ENCODE measurements at regions not wholly inside any gene's neighbourhood (a gene's known extent, or its start where the extent isn't known, plus 50 kb on each side); places are given as distances from the start of the nearest gene placed in this dataset.

DNA sequence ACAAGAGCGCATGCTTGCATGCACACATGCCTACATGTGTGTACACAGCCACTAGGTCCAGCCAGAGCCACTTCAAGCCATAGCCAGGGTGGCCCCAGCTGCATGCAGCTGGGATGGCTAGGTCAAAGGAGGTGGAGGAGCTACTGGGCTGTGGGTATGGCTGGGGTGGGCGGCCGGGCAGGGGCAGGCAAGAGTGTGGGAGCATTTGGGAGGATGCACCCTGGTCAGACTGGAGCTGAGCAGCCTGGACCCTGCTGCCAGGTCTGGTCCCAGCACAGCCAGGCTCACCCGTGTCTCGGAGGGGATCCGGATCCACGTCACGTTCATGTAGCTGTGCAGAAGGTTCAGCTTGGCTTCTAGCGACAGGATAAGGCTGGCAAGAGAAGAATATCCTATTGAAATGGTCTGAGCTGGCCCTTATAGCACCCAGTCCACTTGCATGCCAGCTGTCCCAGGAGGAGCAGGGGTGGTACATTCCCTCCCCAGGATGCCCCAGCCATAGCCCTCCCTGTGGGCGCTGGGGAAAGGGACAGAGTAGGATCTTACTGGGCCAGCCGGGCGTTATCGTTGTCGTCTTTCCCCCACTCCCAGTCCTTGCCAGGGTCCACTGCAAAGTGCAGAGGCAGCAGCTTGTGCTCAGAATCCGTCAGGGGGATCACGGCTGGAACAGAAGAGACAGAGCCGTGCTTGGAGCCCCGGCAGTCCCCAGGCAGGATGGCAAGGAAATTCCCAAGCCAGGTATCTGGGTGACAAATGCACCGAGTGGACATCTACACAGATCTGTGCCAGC, 160.5 kb downstream of the KLF13 start:
- ChIA-PET POLR2A (no interaction called here), CTCF (interaction anchor here (0.6 to 1.2 kb wide), 4 partner anchors 17 to 1526 kb away, joined by 3 to 10 read pairs (median 3); no protein-coding TSS in a partner anchor)
- Histone ChIP-seq H3K27me3 (replicated peaks; ENCODE audit: control insufficient read depth, insufficient read depth, low read length) (no peaks in the 10 kb centered on the region), H3K9me3 (0 out of 2 replicates have a peak, but pooled peaks cover 13% of the 10 kb centered on the region), H3K4me3 (ENCODE audit: low read depth, low read length) (no peak overlapping the region), H3K4me1 (no peaks in the 10 kb centered on the region), H3K36me3 (ENCODE audit: control insufficient read depth, insufficient read depth, low read length) (no peaks in the 10 kb centered on the region)
- DNase-seq: no peak
- Mint-ChIP-seq H3K9me3 (ENCODE audit: unreplicated experiment) (peaks cover 17% of the 10 kb centered on the region), H3K27me3 (ENCODE audit: insufficient read depth, unreplicated experiment) (peaks cover 9% of the 10 kb centered on the region), H3K4me3 (ENCODE audit: unreplicated experiment) (no peak overlapping the region), H3K27ac (ENCODE audit: unreplicated experiment) (no peak overlapping the region), H3K4me1 (ENCODE audit: low read depth, unreplicated experiment) (no peaks in the 10 kb centered on the region), H3K36me3 (ENCODE audit: insufficient read depth, unreplicated experiment) (peaks cover 11% of the 10 kb centered on the region)
- no TSS peak for BruUV-seq (replicated peaks)
- TF ChIP-seq, protein P1, sequence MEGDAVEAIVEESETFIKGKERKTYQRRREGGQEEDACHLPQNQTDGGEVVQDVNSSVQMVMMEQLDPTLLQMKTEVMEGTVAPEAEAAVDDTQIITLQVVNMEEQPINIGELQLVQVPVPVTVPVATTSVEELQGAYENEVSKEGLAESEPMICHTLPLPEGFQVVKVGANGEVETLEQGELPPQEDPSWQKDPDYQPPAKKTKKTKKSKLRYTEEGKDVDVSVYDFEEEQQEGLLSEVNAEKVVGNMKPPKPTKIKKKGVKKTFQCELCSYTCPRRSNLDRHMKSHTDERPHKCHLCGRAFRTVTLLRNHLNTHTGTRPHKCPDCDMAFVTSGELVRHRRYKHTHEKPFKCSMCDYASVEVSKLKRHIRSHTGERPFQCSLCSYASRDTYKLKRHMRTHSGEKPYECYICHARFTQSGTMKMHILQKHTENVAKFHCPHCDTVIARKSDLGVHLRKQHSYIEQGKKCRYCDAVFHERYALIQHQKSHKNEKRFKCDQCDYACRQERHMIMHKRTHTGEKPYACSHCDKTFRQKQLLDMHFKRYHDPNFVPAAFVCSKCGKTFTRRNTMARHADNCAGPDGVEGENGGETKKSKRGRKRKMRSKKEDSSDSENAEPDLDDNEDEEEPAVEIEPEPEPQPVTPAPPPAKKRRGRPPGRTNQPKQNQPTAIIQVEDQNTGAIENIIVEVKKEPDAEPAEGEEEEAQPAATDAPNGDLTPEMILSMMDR (IDR thresholded peaks at IDR 0.05; ENCODE audit: insufficient read depth in 1 of 2, low read depth in 1 of 2, low read length in 1 of 2, severe bottlenecking in 1 of 2, unreplicated experiment in 1 of 2): no peak
- intact Hi-C loops (cut with micrococcal nuclease; ENCODE audit: unreplicated experiment): no loop called here

DNA sequence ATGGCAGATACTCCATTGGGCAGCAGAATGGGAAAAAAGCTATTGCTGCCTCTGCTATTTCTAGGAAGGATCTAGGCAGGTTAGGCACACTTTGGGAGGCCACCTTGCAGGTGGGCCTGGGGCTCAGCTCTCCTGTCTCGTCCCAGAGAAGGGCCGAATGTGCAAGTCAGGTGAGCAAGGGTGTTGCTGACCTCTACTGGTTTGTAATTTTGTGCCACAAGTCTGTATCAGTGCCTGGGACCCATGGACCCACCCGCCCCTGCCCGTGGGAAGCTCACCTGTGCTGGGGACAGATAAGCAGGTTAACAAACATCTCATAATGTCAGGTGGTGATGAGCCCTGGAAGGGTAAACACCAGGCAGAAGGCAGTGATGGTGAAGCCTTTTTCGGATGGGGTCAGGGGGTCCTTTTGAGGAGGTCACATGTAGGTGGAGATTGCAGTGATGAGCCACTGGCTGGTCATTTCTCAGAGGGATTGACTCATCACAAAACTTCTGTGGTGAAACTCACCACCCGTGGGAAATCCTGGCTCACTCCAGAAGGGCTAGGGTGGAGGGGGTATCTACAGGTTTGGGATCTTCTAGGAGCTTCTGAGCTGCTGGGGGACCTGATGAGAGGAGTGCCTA, 161.3 kb downstream of the KLF13 start:
- Mint-ChIP-seq H3K36me3 (ENCODE audit: insufficient read depth, unreplicated experiment) (peaks cover 11% of the 10 kb centered on the region), H3K4me1 (ENCODE audit: low read depth, unreplicated experiment) (no peaks in the 10 kb centered on the region), H3K27me3 (ENCODE audit: insufficient read depth, unreplicated experiment) (peaks cover 7% of the 10 kb centered on the region), H3K9me3 (ENCODE audit: unreplicated experiment) (peaks cover 18% of the 10 kb centered on the region), H3K4me3 (ENCODE audit: unreplicated experiment) (no peak overlapping the region), H3K27ac (ENCODE audit: unreplicated experiment) (peak overlapping the region; percentile 37)
- BruUV-seq (replicated peaks): no TSS peak
- Histone ChIP-seq H3K27me3 (replicated peaks; ENCODE audit: control insufficient read depth, insufficient read depth, low read length) (no peaks in the 10 kb centered on the region), H3K4me3 (ENCODE audit: low read depth, low read length) (no peak overlapping the region), H3K36me3 (ENCODE audit: control insufficient read depth, insufficient read depth, low read length) (no peaks in the 10 kb centered on the region), H3K4me1 (no peaks in the 10 kb centered on the region), H3K9me3 (0 out of 2 replicates have a peak, but pooled peaks cover 13% of the 10 kb centered on the region)
- TF ChIP-seq, protein P1 (IDR thresholded peaks at IDR 0.05; ENCODE audit: insufficient read depth in 1 of 2, low read depth in 1 of 2, low read length in 1 of 2, severe bottlenecking in 1 of 2, unreplicated experiment in 1 of 2): no peak
- POLR2A ChIA-PET: no interaction called here
- CTCF ChIA-PET: interaction anchor here (0.6 to 1.5 kb wide), 16 partner anchors 11 to 360 kb away, joined by 3 to 14 read pairs (median 3); no protein-coding TSS in a partner anchor
- DNase-seq: no peak
- intact Hi-C loops (cut with micrococcal nuclease; ENCODE audit: unreplicated experiment): loop anchor here (1.0 kb wide), 3 partner anchors 49 to 288 kb away; no protein-coding TSS in a partner anchor

DNA sequence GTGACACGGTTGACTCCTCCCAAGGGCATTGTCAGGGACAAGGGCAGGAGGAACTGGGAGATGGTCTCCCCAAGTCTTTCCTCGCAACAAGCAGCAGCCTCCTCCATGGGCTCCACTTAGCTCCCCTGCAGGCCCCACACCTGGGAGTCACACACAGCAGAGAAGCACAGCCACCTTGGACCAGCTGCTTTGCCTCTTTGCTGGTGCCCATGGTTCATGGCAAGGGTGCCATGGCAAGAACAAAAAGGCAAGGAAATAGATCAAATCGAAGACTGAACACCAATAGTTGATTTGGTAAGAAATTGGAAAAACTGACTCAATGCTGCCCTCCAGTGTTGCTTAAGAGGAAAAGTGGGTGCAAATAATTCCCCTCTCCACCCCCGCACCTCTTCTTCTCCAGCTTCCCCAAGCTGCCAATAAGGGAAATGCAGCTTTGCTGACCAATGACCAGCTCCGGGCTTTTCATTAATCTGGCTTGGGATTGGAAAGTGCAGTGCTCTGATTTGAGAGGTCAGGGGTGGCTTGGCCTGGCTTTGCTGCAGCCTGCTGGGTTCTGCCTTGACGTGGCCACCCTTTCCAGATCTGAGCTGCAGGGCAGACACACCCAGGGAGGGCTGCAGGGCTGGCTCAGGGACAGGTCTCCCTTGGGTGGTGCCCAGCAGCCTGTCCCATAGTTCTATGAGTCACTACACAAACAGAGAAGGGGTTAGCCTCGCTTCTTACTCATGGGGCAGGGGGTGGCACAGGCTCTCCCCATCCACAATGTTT, 162.0 kb downstream of the KLF13 start:
- POLR2A ChIA-PET: no interaction called here
- Mint-ChIP-seq H3K4me1 (ENCODE audit: low read depth, unreplicated experiment) (no peaks in the 10 kb centered on the region), H3K27me3 (ENCODE audit: insufficient read depth, unreplicated experiment) (peaks cover 6% of the 10 kb centered on the region), H3K27ac (ENCODE audit: unreplicated experiment) (peak overlapping the region; percentile 37), H3K4me3 (ENCODE audit: unreplicated experiment) (no peak overlapping the region), H3K36me3 (ENCODE audit: insufficient read depth, unreplicated experiment) (peaks cover 11% of the 10 kb centered on the region), H3K9me3 (ENCODE audit: unreplicated experiment) (peaks cover 18% of the 10 kb centered on the region)
- TF ChIP-seq, protein P1 (IDR thresholded peaks at IDR 0.05; ENCODE audit: insufficient read depth in 1 of 2, low read depth in 1 of 2, low read length in 1 of 2, severe bottlenecking in 1 of 2, unreplicated experiment in 1 of 2): peak; percentile 77 to 89
- intact Hi-C loops (cut with micrococcal nuclease; ENCODE audit: unreplicated experiment): loop anchor here (1.0 kb wide), 3 partner anchors 49 to 288 kb away; no protein-coding TSS in a partner anchor
- 0 out of 2 replicates have a peak, but pooled peaks cover 13% of the 10 kb centered on the region for H3K9me3 ChIP-seq
- DNase-seq: peak; percentile 60 to 66
- CTCF ChIA-PET: interaction anchor here (0.6 to 1.5 kb wide), 17 partner anchors 10 to 361 kb away, joined by 3 to 14 read pairs (median 3); no protein-coding TSS in a partner anchor
- no peaks in the 10 kb centered on the region for H3K4me1 ChIP-seq
- no peaks in the 10 kb centered on the region for H3K27me3 ChIP-seq (replicated peaks; ENCODE audit: control insufficient read depth, insufficient read depth, low read length)
- H3K4me3 ChIP-seq (ENCODE audit: low read depth, low read length): no peak overlapping the region
- BruUV-seq (replicated peaks): no TSS peak
- no peaks in the 10 kb centered on the region for H3K36me3 ChIP-seq (ENCODE audit: control insufficient read depth, insufficient read depth, low read length)
